ENCODE measurements at regions not wholly inside any gene's neighbourhood (a gene's known extent, or its start where the extent isn't known, plus 50 kb on each side); places are given as distances from the start of the nearest gene placed in this dataset.

- H3K4me3 ChIP-seq (ENCODE audit: low read length) = no peak overlapping the region
- DNase-seq (ENCODE audit: low read depth) = no peak
- TF ChIP-seq CTCF (IDR thresholded peaks at IDR 0.05; ENCODE audit: insufficient read depth, low read depth, low read length, missing control alignments) = no peak
Observed at GRCh38 chr18:23383494-23383893, 69.6 kb upstream of the RIOK3 start.

GRCh38 chr18:23384778-23385736, 68.0 kb upstream of the RIOK3 start:
- no peak for DNase-seq (ENCODE audit: low read depth)
- no peak for TF ChIP-seq CTCF (IDR thresholded peaks at IDR 0.05; ENCODE audit: insufficient read depth, low read depth, low read length, missing control alignments)
- no peak overlapping the region for H3K4me3 ChIP-seq (ENCODE audit: low read length)

GRCh38 chr18:23386317-23386716, 66.8 kb upstream of the RIOK3 start:
- H3K4me3 ChIP-seq (ENCODE audit: low read length) = no peak overlapping the region
- no peak for DNase-seq (ENCODE audit: low read depth)
- TF ChIP-seq CTCF (IDR thresholded peaks at IDR 0.05; ENCODE audit: insufficient read depth, low read depth, low read length, missing control alignments) = no peak

GRCh38 chr18:23387265-23387664, 65.8 kb upstream of the RIOK3 start:
- DNase-seq (ENCODE audit: low read depth) = no peak
- no peak for TF ChIP-seq CTCF (IDR thresholded peaks at IDR 0.05; ENCODE audit: insufficient read depth, low read depth, low read length, missing control alignments)
- H3K4me3 ChIP-seq (ENCODE audit: low read length) = no peak overlapping the region

GRCh38 chr18:23388357-23388756, 64.7 kb upstream of the RIOK3 start:
- no peak for TF ChIP-seq CTCF (IDR thresholded peaks at IDR 0.05; ENCODE audit: insufficient read depth, low read depth, low read length, missing control alignments)
- H3K4me3 ChIP-seq (ENCODE audit: low read length) = no peak overlapping the region
- DNase-seq (ENCODE audit: low read depth) = no peak

GRCh38 chr18:23391156-23391555, 61.9 kb upstream of the RIOK3 start:
- TF ChIP-seq CTCF (IDR thresholded peaks at IDR 0.05; ENCODE audit: insufficient read depth, low read depth, low read length, missing control alignments) = no peak
- no peak for DNase-seq (ENCODE audit: low read depth)
- no peak overlapping the region for H3K4me3 ChIP-seq (ENCODE audit: low read length)

GRCh38 chr18:23397907-23398306, 55.2 kb upstream of the RIOK3 start:
- DNase-seq (ENCODE audit: low read depth) = no peak
- no peak overlapping the region for H3K4me3 ChIP-seq (ENCODE audit: low read length)
- no peak for TF ChIP-seq CTCF (IDR thresholded peaks at IDR 0.05; ENCODE audit: insufficient read depth, low read depth, low read length, missing control alignments)
